ENCODE measurements at regions not wholly inside any gene's neighbourhood (a gene's known extent, or its start where the extent isn't known, plus 50 kb on each side); places are given as distances from the start of the nearest gene placed in this dataset.
"Not testable (repeated sequence)": the region's sequence is repeated elsewhere in the genome, so short reads cannot be mapped to it uniquely, and the experiment has no call there.

DNA sequence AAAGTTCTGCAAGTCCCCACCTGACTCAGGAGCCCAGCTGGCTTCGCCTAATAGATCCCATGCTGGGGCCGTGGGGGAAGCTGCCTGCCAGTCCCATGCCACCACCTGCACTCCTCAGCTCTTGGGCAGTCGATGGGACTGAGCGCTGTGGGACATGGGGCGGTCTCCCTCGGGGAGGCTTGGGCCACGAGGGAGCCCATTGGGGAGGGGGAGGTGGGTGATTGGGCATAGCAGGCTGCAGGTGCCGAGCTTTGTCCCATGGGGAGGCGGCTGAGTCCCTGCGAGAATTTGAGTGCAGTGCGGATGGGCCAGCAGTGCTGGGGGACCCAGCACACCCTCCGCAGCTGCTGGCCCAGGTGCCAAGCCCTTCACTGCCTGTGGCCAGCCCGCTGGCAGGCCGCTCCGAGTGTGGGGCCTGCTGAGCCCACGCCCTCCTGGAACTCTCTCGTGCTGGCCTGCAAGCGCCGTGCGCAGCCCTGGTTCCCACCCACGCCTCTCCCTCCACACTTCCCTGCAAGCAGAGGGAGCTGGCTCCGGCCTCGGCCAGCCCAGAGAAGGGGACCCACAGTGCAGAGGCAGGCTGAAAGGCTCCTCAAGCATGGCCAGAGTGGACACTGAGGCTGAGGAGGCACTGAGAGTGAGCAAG lies 467.3 kb downstream of the IRS2 start:
- no peak for DNase-seq (ENCODE audit: low spot score)

DNA sequence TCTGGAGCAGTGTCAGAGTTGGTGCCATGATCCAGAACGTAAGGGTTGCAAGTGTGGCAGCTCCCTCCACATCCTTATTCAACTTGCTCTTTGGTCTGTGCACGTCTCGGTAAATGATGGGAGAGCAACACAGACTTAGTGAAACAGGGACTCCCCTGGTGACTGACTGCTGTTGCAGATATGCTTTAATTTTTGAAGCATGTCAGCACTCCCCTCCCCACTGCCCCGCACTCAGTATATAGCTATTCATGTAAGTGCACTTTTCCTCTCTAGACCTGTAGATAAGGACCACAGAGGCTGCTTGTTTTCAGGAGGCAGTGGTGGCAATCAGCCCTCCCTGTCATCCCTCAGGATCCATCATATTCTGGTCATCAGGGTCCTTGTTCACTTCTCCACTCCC lies 470.9 kb downstream of the IRS2 start:
- no peak for DNase-seq (ENCODE audit: low spot score)

DNA sequence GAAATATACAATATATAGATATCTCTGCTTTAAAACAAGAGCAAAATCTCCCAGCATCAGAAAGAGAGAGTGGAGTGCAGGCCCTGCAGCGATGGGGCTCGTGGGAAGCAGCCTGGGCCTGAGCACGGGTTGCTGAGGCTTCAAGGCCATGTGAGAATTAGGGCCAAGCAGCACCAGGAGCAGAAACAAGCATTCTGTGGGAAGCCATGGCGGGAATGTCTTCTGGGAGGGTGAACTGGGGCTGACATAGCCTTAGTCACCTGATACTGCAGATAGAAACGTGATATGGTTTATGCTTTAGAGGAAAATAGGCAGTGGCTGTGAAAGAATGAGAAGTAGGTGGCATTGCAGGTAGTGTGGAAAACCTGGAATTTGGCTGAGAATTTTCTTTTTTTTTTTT lies 472.3 kb downstream of the IRS2 start:
- no peak for DNase-seq (ENCODE audit: low spot score)

DNA sequence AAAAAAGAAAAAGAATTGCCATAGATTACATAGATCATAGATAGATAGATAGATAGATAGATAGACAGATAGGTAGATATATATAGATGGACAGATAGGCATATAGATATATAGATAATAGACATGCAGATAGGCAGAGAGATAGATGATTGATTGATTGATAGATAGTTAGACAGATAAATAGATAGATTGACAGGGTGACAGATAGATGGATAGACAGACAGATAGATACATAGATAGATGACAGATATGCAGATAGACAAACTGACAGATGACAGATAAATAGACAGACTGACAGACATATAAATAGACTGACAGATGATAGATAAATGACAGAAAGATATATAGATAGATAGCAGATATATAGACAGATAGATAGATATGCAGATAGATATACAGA lies 474.0 kb downstream of the IRS2 start:
- DNase-seq (ENCODE audit: low spot score), result no peak

DNA sequence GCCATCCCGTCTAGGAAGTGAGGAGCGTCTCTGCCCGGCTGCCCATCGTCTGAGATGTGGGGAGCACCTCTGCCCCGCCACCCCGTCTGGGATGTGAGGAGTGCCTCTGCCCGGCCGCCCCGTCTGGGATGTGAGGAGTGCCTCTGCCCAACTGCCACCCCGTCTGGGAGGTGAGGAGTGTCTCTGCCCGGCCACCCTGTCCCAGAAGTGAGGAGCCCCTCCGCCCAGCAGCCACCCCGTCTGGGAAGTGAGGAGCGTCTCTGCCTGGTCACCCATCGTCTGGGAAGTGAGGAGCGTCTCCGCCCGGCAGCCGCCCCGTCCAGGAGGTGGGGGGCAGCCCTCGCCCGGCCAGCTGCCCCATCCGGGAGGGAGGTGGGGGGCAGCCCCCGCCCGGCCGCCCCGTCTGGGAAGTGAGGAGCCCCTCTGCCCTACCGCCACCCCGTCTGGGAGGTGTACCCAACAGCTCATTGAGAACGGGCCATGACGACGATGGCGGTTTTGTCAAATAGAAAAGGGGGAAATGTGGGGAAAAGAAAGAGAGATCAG lies 474.9 kb downstream of the IRS2 start:
- DNase-seq (ENCODE audit: low spot score), result not testable (repeated sequence)

DNA sequence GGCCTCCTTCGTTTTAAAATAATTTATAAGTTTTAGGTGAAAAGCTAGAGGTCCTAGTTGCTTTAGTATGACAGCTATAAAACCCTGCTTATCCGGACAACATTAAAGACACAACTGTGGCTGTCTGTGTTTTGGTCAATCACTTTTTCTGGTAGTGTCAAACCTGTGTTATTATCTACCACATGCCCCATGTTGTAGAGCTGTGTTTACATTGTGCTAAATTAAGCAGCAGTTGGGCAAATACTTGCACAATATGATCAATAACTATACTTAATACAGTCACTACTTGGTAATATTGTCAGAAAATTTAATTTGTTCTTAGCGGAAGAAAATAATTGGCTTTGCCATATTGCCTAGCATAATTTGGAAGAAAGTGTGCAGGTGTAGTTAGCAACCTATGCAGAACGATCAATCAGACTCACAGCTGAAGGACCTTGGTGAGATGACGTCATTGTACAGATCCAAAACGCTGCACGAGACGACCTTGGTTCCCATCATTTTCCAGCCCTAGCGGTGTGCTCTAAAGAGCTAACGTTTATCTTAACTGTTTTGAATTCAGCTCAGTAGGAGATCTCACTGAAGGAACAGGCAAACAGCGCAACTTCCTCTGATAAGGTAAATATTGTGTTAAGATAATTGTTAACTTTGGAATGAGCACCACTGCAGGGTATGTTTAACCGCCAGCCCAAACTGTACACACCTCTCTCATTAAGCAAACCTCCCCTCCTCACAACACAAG lies 476.6 kb downstream of the IRS2 start:
- DNase-seq (ENCODE audit: low spot score), result no peak

DNA sequence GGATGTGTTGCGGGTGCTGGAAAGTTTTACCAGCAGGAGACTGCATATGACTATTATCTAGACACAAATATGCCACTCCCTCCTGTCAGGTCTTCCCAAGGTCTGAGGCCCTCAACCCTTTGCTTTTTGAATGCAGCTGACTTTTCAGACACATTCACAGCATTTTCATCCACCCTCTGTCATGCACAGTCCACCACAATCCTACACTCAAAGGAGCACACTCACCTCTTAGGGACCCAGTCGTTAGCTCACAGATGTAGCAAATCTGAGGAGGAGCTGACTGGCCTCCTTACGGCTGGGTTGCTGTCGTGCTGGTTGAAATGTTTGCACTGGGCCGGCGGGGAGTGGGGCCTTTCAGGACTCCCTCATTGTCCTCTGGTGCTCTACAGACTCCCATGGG lies 479.4 kb downstream of the IRS2 start:
- no peak for DNase-seq (ENCODE audit: low spot score)

DNA sequence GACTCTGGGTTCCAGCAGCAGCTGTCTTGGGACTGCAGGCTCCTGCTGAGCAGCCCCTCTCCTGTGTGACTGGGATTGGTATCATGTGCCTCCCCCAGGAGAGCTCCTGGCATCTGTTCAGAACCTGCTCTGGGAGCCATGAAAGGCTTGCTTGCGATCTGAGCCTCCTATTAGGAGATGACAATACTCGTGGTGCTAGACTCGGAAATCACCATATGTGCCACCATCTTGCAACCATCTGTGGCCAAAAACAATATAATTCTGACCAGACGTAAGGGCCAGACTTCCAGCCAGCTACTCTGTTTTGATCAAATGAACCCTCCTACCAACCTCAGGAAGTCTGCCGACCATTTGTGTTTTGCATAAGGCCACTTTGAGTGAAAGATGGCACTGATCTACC lies 484.7 kb downstream of the IRS2 start:
- DNase-seq (ENCODE audit: low spot score), result no peak

DNA sequence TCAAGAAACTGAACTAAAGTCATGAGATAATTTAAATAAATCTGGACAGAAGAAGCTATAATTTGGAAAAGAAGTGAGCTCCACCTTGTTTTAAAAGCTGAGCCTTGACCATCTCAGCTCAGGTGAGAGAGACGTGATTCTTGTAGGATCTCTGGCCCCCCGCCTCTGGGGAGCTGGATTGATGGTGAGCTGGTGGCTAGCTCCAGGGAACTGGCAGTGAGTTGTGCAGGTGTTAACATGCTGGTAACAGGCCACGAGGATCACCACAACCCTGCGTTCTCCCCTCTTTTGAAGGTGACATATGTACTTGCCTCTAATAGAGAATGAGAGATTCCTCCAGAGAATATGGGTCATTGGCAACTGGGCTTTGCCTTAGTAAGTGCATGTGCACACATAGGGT lies 485.1 kb downstream of the IRS2 start:
- DNase-seq (ENCODE audit: low spot score), result no peak

DNA sequence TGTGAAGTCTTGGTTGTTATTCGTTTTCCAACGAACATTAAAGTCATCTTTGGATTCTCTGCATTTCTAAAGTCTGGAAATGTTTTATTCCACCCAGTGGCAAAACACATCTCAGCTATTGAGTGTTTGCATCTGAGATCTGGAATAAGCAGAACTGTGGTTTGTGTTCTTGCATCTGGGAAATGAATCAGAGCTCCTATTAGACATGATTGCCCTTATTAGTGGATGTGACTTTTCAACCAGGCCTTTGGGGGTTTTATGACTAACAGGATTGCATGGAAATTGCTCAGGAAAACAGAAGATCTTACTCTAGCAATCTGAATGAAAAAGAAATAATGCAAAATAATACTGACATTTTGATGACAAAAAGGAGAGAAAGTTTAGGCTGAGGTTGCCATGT lies 488.8 kb downstream of the IRS2 start:
- peak; percentile 89 for DNase-seq (ENCODE audit: low spot score)

DNA sequence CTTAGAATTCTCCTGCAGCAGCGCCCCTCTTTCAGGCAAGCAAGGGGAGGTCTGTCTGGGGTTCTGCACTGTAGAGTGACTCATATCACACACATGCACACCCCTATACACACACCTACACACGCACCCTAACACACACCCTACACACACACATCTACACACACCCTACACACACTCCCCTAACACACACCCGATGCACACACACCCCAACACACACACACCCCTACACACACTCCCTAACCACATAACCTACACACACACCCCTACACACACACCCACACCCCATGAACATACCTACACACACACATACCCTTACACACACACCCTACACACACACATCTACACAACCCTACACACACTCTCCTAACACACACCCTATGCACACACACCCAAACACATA lies 493.2 kb downstream of the IRS2 start:
- no peak for DNase-seq (ENCODE audit: low spot score)

DNA sequence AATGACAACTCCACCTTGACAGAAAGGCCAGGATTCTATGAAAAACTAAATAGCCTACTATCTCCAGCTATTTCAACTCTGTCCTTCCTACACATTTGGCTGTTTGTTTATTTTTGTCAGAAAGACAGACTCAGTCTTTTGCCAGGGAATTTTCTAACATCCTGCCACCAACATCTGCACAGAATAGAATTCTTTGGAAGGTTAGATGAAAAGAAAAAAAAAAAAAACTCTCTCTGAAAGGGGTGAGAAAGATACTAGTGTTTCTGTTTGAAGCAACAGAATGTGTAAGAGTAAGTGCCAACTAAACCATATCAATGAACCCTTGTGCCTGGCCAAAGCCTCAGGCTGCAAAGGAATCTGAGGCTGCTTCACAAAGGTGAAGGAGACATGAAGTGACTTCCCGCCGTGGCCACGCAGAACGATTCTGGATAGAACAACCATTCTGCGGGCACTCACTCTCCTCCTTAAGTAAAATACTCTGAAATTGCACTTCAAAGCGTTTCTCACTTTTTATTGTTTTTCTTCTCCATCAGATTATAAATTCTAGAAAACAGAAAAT lies 498.2 kb downstream of the IRS2 start:
- no peak for DNase-seq (ENCODE audit: low spot score)

DNA sequence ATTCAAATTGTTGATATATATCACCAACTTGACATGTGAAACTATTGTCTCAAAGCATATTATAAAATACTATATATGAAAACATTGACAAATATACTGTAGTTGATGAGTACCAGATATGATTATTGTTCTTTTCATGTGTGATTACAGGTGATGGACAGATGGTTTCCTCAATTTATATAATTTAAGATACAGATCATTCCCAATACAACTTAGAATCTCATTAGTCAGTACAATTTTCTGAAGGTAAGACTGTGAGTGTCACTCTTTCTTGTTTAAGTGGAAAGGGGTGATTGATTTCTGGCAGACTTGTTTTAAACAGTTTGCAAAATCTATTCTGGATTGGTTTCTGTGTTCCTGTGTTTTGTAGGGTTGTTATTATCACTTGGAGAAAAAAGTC lies 498.8 kb downstream of the IRS2 start:
- no peak for DNase-seq (ENCODE audit: low spot score)

DNA sequence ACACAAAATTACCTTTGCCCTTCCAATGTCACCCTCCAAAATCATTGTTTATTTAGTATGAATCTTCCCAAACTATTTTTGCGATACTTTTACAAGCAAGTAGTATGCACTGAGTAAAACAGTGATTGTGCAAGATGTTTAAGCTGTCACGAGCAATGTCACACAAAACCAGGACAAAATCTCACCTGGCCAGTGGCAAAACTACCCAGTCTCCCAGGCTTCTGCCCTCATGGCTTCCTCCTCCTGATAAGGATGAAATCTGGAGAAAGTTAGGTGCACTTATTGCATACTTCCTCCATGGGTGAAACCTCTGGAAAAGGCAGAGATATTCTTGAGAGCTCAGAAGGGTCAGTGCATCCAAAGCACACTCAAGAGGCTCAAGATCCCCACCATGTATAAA lies 500.8 kb downstream of the IRS2 start:
- no peak for DNase-seq (ENCODE audit: low spot score)

DNA sequence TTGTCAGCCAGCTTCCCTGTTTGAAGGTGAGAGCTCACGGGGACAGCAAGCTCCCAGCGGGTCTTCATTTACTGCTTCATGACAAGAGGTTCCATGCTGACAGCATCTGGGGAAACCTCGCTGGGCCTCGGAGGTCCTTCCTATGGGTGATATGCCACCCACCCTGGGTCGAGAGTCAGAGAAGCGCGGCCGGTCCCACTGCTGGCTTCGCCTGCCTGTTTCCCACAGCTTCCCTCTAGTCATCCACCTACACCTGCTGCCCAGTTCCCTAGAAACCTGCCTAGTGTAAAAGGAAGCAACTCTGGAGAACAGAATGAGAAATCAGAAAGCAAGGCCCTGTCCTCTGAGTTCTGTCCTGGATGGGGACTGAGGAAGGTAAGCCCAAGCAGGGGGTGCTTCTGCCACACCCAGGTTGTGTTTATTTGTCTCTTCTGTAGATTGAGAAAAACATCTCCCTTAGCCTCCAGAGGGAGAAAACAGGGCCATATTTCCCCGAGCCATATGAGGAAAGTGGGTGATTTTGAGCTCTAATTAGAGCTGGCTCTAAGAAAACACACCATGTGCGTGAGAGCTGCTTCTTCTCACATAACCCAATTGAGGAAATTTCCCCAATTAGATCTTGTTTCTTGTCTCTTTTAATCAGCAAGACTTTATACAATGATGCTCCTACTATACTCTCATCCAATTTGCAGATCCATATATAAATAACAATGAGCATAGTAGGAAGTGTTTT lies 504.3 kb downstream of the IRS2 start:
- DNase-seq (ENCODE audit: low spot score), result no peak

DNA sequence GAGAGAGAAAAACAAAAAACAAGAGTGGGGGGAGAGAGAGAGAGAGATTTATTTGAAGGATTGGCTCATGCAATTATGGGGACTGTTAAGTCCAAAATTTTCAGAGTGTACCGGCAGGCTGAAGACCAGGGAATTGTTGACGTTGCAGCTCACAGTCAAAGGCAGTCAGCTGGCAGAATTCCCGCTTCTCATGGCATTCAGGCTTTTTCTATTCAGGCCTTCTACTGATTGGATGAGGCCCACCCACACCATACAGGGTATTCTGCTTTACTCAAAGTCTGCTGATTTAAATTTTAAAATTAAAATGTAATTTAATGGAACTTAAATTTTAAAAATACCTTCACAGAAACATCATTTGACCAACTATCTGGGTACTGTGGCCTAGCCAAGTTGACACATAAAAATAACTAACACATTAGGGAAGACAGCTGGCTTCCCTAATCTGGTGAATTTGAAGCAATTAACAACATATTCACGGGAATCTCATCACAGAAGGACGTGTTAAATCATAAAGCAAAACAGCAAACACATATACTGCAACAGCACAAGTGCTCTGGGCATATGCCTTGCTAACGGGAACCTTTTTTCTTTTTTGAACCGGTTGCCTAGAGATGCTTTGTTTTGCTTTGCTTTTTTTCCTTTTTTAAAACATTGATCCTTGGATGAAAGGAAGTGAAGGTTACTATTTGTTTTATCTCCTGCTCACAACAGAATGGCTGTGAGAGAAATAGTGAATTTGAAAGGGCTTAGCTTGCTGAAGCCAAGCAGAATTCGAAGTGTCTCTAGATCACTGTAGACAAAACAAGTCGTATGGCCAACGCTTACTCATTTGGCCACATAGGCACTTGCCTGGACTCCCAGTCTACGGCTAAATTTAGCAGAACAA lies 505.1 kb downstream of the IRS2 start:
- peak; percentile 21 for DNase-seq (ENCODE audit: low spot score)

DNA sequence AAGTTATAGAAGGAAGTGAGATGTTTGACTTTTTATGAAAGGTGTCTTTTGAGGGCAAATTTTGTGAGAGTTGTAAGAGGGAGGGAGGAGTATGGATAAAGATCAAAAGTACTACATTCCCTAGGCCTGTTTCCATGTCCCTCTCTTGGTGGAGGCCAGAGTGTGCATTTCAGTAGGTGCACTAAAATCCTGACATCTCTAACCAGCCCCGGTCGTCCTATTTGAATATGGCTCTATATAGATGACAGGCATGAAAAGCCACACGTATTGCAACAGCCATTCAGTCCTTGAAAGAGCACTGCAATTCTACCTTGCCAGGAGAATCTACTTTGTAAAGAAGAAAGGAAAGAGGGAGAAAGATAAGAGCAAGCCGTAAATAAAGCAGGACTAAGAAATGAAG lies 510.1 kb downstream of the IRS2 start:
- no peak for DNase-seq (ENCODE audit: low spot score)

DNA sequence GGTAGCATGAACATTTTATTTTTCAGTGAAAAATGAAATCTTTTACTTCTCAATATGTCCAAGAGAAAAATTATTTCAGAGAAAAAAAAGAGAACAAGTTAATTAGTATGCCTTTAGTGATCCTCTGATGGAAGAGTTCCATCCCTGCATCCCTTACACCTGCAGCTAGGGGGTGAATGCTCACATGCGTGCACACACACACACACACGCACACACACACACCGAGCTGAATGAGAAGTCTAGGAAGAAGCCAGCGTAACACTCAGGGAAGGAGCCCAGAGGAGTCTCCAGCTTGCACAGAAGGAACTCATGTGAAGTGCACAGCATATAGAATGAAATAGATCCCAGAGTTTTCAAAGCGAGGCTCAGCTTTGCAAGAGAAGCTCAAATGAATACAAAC lies 510.5 kb downstream of the IRS2 start:
- no peak for DNase-seq (ENCODE audit: low spot score)

DNA sequence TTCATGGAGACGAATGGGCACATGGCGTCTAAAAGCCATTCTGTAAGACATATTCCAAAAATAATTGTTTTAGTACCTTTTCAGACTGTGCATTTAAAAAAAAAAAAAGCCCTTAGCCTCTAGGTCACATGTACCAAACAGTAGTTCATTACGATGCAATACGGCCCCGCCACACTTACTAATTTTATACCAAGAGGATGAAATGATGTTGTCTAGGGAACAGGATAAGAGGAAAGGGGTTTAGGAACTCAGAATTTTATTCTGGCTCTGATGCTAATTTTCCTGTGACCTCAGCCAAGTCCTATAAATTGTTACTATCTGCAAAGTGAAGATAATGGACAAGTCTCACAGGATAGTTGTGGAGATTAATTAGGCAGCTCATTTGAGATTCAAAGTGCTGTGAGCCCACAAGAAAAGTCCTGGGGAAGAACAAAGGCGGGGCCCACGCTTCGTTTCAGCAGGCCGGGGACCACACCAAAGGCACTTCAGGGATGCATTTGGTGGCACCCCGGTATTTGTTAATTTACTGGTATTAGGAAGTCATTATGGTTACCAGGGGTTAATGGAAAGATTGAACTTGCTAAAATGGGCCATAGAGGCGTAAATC lies 511.1 kb downstream of the IRS2 start:
- DNase-seq (ENCODE audit: low spot score), result no peak

DNA sequence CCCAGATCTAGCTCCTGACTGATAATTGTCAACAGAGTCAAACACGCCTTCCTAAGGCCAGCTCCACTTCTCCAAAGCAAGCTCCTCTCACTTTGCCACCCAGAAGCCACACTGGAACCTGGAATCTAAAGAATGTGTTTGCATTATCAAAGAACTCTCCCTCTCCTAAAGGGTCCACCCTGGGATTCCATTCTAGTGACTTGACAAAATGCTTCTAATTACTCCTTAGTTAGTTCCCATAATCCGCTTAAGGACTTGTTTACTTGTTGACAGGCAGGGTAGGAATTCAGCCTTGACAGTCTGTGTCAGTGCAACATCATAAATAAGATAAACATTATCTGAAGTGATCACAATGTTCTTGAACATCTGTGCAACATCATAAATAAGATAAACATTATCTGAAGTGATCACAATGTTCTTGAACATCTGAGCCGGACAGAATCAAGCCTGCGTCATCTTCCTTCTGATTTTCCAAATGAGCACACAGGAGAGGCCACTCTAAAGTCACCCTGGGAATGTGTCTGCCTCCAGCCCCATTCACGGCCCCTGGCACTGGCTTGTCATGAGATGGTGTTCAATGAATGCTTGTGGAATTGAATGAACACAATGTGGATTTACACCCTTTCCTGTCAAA lies 512.1 kb downstream of the IRS2 start:
- peak; percentile 69 for DNase-seq (ENCODE audit: low spot score)

DNA sequence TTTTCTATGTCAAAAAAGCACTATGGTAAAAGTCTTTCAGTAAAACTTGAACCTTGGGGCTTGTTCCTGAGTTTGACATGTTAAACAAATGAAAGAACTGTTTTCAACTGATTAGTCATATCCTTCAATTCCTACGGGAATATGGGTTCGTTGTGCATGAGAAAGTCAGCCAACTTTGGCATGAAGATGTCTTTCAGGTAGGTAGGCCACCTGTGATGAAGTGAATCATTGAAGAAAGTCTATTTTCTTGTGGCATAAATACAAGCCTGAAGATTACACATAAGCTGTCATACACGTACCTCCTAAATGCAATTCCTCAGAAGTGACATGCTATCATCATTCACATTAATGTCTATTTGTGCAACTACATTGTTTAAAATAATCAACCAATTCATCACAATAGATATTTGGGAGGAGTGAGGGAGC lies 513.0 kb downstream of the IRS2 start:
- no peak for DNase-seq (ENCODE audit: low spot score)
